Activated CD8-positive, alpha-beta T cell treated with anti-CD3 and anti-CD28 coated beads, Interleukin-2, amount 10 ng/mL, durations not matched to agents 7 days and 5 days (primary cell): ENCODE measurements at regions not wholly inside any gene's neighbourhood (a gene's known extent, or its start where the extent isn't known, plus 50 kb on each side); places are given as distances from the start of the nearest gene placed in this dataset.

Experiments used
- ATAC-seq: fragments of 150-1000 bp; cut with Tn5 transposase; one replicate; pipeline ENCODE4 v1.10.0; 2021; ENCODE audit warnings: moderate library complexity
- CTCF ChIA-PET: fragments of 350-600 bp; sonication (Branson Sonifier 250); formaldehyde crosslinking; loops from one replicate; lab custom pipeline; 2021; ENCODE audit warnings: antibody characterized with exemption; lab: Charles Lee
- POLR2A ChIA-PET: fragments of 350-600 bp; sonication (Branson Sonifier 250); formaldehyde crosslinking; loops from one replicate; lab custom pipeline; 2021; ENCODE audit warnings: antibody characterized with exemption; lab: Charles Lee
- DNase-seq: peaks from one replicate; pipeline ENCODE4 v3.0.0-alpha.2; 2020
- H3K27ac Mint-ChIP-seq: one replicate; pipeline ENCODE4 v1.8.0; 2021; ENCODE audit warnings: mild to moderate bottlenecking, mixed read lengths
- H3K27me3 Mint-ChIP-seq: one replicate; pipeline ENCODE4 v1.8.0; 2021; ENCODE audit warnings: low read depth, mixed read lengths
- H3K36me3 Mint-ChIP-seq: one replicate; pipeline ENCODE4 v1.8.0; 2021; ENCODE audit warnings: low read depth, mixed read lengths
- H3K4me1 Mint-ChIP-seq: one replicate; pipeline ENCODE4 v1.8.0; 2021; ENCODE audit warnings: low read depth, mixed read lengths
- H3K4me3 Mint-ChIP-seq: one replicate; pipeline ENCODE4 v1.8.0; 2021; ENCODE audit warnings: mild to moderate bottlenecking, mixed read lengths
- H3K9me3 Mint-ChIP-seq: one replicate; pipeline ENCODE4 v1.8.0; 2022; ENCODE audit warnings: mixed read lengths; ENCODE audit not compliant: insufficient read depth

DNA sequence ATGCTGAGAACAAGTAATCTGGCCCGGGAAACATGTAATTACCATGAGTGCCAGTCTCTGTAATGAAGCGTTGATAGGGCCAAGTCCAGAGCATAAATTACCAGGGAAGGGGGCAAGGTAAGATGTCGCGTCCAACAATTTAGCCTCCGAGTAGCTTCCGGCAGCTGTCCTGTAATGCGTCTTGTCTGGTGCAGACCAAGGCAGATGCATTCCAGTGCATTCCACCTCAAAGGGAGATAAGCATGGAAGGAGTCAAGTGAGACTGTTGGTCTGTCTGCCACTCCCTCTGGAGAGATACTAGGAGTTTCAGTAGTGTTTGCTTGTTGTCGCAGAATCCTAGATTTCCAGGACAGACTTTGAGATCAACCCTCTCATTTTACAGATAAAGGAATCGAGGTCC, 218.3 kb downstream of the AACS start:
- no peak overlapping the region for H3K27ac Mint-ChIP-seq
- DNase-seq (no peak), ATAC-seq (no peak)
- H3K9me3 Mint-ChIP-seq, result no peaks in the 10 kb centered on the region
- no peak overlapping the region for H3K4me3 Mint-ChIP-seq
- ChIA-PET POLR2A (no interaction called here), CTCF (no interaction called here)
- peaks cover 7% of the 10 kb centered on the region for H3K27me3 Mint-ChIP-seq
- peaks cover 6% of the 10 kb centered on the region for H3K4me1 Mint-ChIP-seq
- H3K36me3 Mint-ChIP-seq, result no peaks in the 10 kb centered on the region

GRCh38 chr12:125284087-125284486, 218.9 kb downstream of the AACS start:
- H3K4me1 Mint-ChIP-seq, result peaks cover 6% of the 10 kb centered on the region
- peaks cover 7% of the 10 kb centered on the region for H3K27me3 Mint-ChIP-seq
- POLR2A ChIA-PET, result no interaction called here
- DNase-seq (no peak), ATAC-seq (no peak)
- H3K9me3 Mint-ChIP-seq, result no peaks in the 10 kb centered on the region
- H3K27ac Mint-ChIP-seq, result no peak overlapping the region
- CTCF ChIA-PET, result no interaction called here
- H3K36me3 Mint-ChIP-seq, result no peaks in the 10 kb centered on the region
- no peak overlapping the region for H3K4me3 Mint-ChIP-seq

DNA sequence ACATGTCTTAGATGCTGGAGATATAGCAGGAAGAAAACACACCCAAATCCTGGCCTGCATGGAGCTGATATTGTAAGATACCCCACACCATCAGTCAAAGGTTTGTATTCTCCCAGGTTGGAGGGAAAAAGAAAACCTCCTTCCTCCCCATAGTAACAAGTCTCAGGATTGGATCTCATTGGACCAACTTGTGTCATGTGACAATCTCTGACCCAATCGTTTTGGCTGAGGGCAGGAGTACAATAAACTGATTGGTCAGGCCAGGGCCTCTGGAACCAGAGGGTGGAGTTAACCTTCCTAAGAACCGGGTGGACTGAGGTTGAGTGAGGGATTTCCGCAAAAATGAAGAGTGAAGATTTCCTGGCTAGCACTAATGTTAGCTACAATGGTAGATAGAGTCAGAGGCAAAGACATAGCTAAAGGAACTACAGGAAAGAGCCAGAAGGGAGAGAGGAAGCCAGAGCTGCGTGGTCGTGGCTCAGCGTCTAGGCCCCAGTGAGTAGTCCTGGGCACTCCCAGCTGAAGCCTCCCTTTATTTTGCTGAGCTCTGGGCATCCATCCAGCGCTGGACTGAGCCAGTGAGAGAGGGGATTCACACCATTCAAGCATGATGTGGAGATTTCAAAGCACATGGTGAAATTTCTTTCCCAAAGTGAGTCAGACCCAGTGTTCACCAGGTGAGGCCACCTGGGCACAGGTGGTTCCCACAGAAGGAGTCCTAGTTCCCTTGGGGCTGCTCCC, 219.9 kb downstream of the AACS start:
- Mint-ChIP-seq H3K9me3 (no peaks in the 10 kb centered on the region), H3K4me1 (peaks cover 6% of the 10 kb centered on the region), H3K36me3 (no peaks in the 10 kb centered on the region), H3K4me3 (no peak overlapping the region), H3K27me3 (peaks cover 7% of the 10 kb centered on the region), H3K27ac (no peak overlapping the region)
- ChIA-PET CTCF (no interaction called here), POLR2A (no interaction called here)
- DNase-seq (no peak), ATAC-seq (no peak)

GRCh38 chr12:125286005-125286727, 220.9 kb downstream of the AACS start:
- H3K9me3 Mint-ChIP-seq, result no peaks in the 10 kb centered on the region
- no peak overlapping the region for H3K27ac Mint-ChIP-seq
- peaks cover 6% of the 10 kb centered on the region for H3K4me1 Mint-ChIP-seq

GRCh38 chr12:125287155-125287847, 222.1 kb downstream of the AACS start:
- DNase-seq, result no peak
- Mint-ChIP-seq H3K27me3 (peaks cover 2% of the 10 kb centered on the region), H3K27ac (no peak overlapping the region), H3K4me1 (peaks cover 6% of the 10 kb centered on the region), H3K36me3 (no peaks in the 10 kb centered on the region), H3K4me3 (no peak overlapping the region), H3K9me3 (no peaks in the 10 kb centered on the region)
- ChIA-PET POLR2A (interaction anchor here (0.5 kb wide), 1 partner anchor 473 kb away, joined by 3 read pairs; no protein-coding TSS in a partner anchor), CTCF (no interaction called here)
- ATAC-seq, result no peak

More at GRCh38 chr12:125286005-125286727, 220.9 kb downstream of the AACS start:
- POLR2A ChIA-PET, result no interaction called here
- CTCF ChIA-PET, result no interaction called here
- ATAC-seq (no peak), DNase-seq (no peak)
- H3K27me3 Mint-ChIP-seq, result peaks cover 2% of the 10 kb centered on the region
- no peaks in the 10 kb centered on the region for H3K36me3 Mint-ChIP-seq
- H3K4me3 Mint-ChIP-seq, result no peak overlapping the region

DNA sequence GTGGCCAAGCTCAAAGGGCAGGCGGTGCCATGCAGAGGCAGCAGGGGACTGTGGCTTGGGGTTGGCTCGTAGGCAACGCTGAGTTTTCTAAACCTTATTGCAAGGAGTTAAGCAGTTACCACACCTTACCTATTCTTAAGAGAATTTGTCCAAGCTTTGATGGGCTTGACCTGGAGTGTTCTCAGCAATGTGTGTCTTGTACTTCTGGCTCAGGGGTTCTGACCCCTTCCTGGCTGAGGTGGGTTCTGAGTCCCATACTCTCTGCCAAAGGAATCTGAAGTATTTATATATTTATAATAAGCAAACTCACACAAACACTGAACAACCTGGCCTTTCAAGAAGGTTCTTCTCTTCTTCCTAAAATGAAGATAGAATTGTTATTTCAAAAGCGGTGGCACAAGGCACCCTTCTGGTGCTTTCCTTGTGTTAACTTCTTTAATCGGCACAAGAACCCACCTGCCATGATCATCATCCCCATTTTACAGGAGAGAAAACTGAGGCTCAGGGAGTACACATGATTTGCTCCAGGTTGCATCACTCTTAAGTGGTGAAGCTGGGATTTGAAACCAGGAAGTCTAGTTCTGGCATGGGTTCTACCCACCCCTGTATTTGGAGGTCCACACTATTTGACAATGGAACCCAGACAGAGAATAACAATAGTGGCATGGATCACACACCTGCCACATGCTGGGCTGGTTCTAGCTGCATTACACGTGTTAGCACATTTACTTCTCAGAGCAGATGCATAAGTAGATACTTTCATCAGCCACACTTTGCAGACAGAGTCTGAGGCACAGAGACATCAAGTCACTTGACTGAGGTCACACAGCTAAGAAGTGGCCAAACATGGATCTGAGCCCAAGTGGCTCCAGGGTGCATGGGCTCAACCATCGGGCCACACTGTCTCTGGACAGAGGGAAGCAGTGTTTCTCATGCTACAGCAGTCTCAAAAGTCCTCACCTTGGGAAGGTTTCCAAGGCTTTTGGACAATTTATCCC, 224.0 kb downstream of the AACS start:
- Mint-ChIP-seq H3K36me3 (no peaks in the 10 kb centered on the region), H3K4me3 (no peak overlapping the region), H3K4me1 (peaks cover 6% of the 10 kb centered on the region), H3K9me3 (no peaks in the 10 kb centered on the region), H3K27me3 (peaks cover 2% of the 10 kb centered on the region), H3K27ac (no peak overlapping the region)
- POLR2A ChIA-PET, result no interaction called here
- CTCF ChIA-PET, result no interaction called here
- DNase-seq (no peak), ATAC-seq (no peak)

GRCh38 chr12:125289970-125290369, 224.7 kb downstream of the AACS start:
- DNase-seq (no peak), ATAC-seq (no peak)
- CTCF ChIA-PET, result no interaction called here
- Mint-ChIP-seq H3K27me3 (peaks cover 2% of the 10 kb centered on the region), H3K27ac (no peak overlapping the region), H3K4me1 (peaks cover 6% of the 10 kb centered on the region), H3K9me3 (no peaks in the 10 kb centered on the region), H3K4me3 (no peak overlapping the region), H3K36me3 (no peaks in the 10 kb centered on the region)
- POLR2A ChIA-PET, result no interaction called here

DNA sequence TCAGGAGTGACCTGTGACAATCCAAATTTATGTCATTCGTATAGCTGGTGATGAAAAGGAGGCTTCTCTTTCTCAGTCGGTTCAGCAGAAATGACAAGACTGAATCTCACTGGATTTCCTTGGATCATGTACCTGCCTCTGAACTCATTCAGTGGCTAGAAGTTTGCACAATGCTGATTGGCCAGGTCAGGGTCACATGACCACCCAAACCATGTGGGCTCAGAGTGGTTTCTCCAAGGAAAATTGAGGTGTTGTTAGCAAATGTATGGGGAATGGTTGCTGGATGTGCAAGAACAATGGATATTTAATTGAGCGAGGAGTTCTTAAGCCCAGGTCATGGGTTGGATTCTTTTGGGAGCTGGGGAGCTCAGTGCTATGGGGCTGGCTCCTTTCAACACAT, 227.5 kb downstream of the AACS start:
- no peak overlapping the region for H3K27ac Mint-ChIP-seq
- ATAC-seq, result no peak
- no peaks in the 10 kb centered on the region for H3K36me3 Mint-ChIP-seq
- H3K4me1 Mint-ChIP-seq, result no peaks in the 10 kb centered on the region
- CTCF ChIA-PET, result no interaction called here
- no peaks in the 10 kb centered on the region for H3K27me3 Mint-ChIP-seq
- DNase-seq, result no peak
- no peaks in the 10 kb centered on the region for H3K9me3 Mint-ChIP-seq
- no peak overlapping the region for H3K4me3 Mint-ChIP-seq
- POLR2A ChIA-PET, result no interaction called here

DNA sequence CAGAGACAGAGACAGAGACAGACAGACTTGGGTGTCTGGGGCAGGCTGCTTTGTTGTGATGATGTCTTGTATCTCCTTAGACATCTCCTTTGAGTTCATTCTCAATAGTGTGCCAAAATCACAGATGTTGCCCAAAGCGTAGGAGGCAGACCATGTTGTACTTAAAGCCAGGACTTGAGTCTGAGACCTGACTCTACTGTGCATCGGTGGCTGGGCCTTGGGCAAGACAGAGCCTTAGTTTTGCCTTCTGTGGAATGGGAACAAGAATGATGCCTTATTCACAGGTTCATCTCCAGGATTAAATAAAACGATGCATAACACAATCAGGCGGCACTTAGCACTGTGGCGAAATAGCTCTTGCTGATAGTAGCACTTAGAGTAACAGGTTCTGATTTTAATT, 230.3 kb downstream of the AACS start:
- ATAC-seq (no peak), DNase-seq (no peak)
- no peaks in the 10 kb centered on the region for H3K9me3 Mint-ChIP-seq
- H3K4me1 Mint-ChIP-seq, result no peaks in the 10 kb centered on the region
- no peaks in the 10 kb centered on the region for H3K27me3 Mint-ChIP-seq
- ChIA-PET CTCF (no interaction called here), POLR2A (no interaction called here)
- H3K4me3 Mint-ChIP-seq, result no peak overlapping the region
- H3K27ac Mint-ChIP-seq, result no peak overlapping the region
- no peaks in the 10 kb centered on the region for H3K36me3 Mint-ChIP-seq

DNA sequence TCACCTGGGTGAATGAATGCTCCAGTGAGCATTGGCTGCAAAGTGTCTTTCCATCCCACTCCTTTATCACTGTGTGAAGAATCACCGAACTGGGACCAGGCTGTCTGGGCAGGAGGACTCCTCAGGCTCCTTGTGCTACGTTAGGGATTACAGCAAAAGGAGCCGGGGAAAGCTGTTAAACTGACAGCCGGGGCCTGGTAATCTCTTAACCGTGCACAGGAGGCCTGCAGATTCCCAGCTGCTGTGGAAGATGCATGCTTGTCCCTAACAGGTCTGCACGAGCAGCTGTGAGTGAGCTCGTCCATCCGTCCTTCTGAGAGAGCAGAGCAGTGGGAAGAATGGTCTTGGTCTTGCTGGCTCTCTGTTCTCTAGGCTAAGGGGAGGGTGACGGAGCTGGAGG, 231.5 kb downstream of the AACS start:
- ATAC-seq, result no peak

GRCh38 chr12:125299840-125300239, 234.6 kb downstream of the AACS start:
- CTCF ChIA-PET, result no interaction called here

More for the DNA sequence above, 231.5 kb downstream of the AACS start:
- Mint-ChIP-seq H3K27ac (no peak overlapping the region), H3K4me3 (no peak overlapping the region), H3K9me3 (no peaks in the 10 kb centered on the region), H3K27me3 (no peaks in the 10 kb centered on the region), H3K36me3 (no peaks in the 10 kb centered on the region), H3K4me1 (no peaks in the 10 kb centered on the region)
- no peak for DNase-seq
- ChIA-PET CTCF (no interaction called here), POLR2A (no interaction called here)

More at GRCh38 chr12:125299840-125300239, 234.6 kb downstream of the AACS start:
- no peak for ATAC-seq
- Mint-ChIP-seq H3K4me1 (no peaks in the 10 kb centered on the region), H3K27ac (no peak overlapping the region), H3K36me3 (no peaks in the 10 kb centered on the region), H3K9me3 (no peaks in the 10 kb centered on the region), H3K4me3 (no peak overlapping the region), H3K27me3 (no peaks in the 10 kb centered on the region)
- DNase-seq, result no peak
- POLR2A ChIA-PET, result no interaction called here
